HG03378 (cell line): ENCODE measurements at regions not wholly inside any gene's neighbourhood (a gene's known extent, or its start where the extent isn't known, plus 50 kb on each side); places are given as distances from the start of the nearest gene placed in this dataset.

ENCODE experiments used
- ATAC-seq: cut with Tn5 transposase; IDR thresholded peaks from one replicate; pipeline ENCODE4 v1.9.1; 2021; ENCODE audit warnings: mild to moderate bottlenecking, moderate library complexity; ENCODE audit not compliant: unreplicated experiment

GRCh38 chr2:16284941-16285625 lies 344.7 kb downstream of the MYCN start:
- no peak for ATAC-seq

- ATAC-seq, result no peak
Observed at GRCh38 chr2:16283071-16283850, 342.9 kb downstream of the MYCN start.

- ATAC-seq, result no peak
Observed at GRCh38 chr2:16282511-16282910, 342.2 kb downstream of the MYCN start.

- ATAC-seq, result no peak
Observed at GRCh38 chr2:16281451-16282335, 341.3 kb downstream of the MYCN start.

- ATAC-seq, result no peak
Observed at GRCh38 chr2:16280081-16280480, 339.7 kb downstream of the MYCN start.

- no peak for ATAC-seq
Observed at GRCh38 chr2:16279641-16280040, 339.3 kb downstream of the MYCN start.

GRCh38 chr2:16279201-16279570 lies 338.8 kb downstream of the MYCN start:
- no peak for ATAC-seq

GRCh38 chr2:16278421-16279200 lies 338.3 kb downstream of the MYCN start:
- no peak for ATAC-seq

- ATAC-seq, result no peak
Observed at GRCh38 chr2:16277117-16277516, 336.8 kb downstream of the MYCN start.

- ATAC-seq, result no peak
Observed at GRCh38 chr2:16275661-16276060, 335.3 kb downstream of the MYCN start.

GRCh38 chr2:16275131-16275530 lies 334.8 kb downstream of the MYCN start:
- ATAC-seq, result no peak

GRCh38 chr2:16273111-16273510 lies 332.8 kb downstream of the MYCN start:
- no peak for ATAC-seq

- ATAC-seq, result no peak
Observed at GRCh38 chr2:16272038-16272788, 331.9 kb downstream of the MYCN start.

- ATAC-seq, result no peak
Observed at GRCh38 chr2:16271231-16271896, 331.0 kb downstream of the MYCN start.

GRCh38 chr2:16270441-16270840 lies 330.1 kb downstream of the MYCN start:
- no peak for ATAC-seq

GRCh38 chr2:16268301-16269000 lies 328.1 kb downstream of the MYCN start:
- no peak for ATAC-seq

- ATAC-seq, result no peak
Observed at GRCh38 chr2:16266571-16266970, 326.2 kb downstream of the MYCN start.

GRCh38 chr2:16264931-16265540 lies 324.7 kb downstream of the MYCN start:
- no peak for ATAC-seq
